GM23338 (cell line): ENCODE measurements at regions not wholly inside any gene's neighbourhood (a gene's known extent, or its start where the extent isn't known, plus 50 kb on each side); places are given as distances from the start of the nearest gene placed in this dataset.

Source experiments
- ATAC-seq: fragments of 200-7000 bp; cut with Tn5 transposase; 3 replicates; pipeline ENCODE4 v1.9.1; 2020
- DNase-seq: peaks from one replicate; pipeline ENCODE4 v3.0.0-alpha.2; 2015; ENCODE audit warnings: low spot score
- H2AFZ ChIP-seq: fragments of 200-600 bp; sonication (generic); 2 replicates; pipeline ENCODE4 v1.8.0; 2016; ENCODE audit warnings: antibody characterized with exemption, mild to moderate bottlenecking, moderate library complexity
- H3F3A ChIP-seq: fragments of 200-600 bp; sonication (generic); replicated peaks from 2 replicates; pipeline ENCODE4 v1.8.0; 2017; ENCODE audit warnings: antibody characterized with exemption, mixed run types, low read depth
- H3K27ac ChIP-seq: fragments of 200-600 bp; sonication (generic); 2 replicates; pipeline ENCODE4 v1.6.1; 2016; ENCODE audit warnings: low read depth
- H3K27me3 ChIP-seq: fragments of 200-600 bp; sonication (generic); 2 replicates; pipeline ENCODE4 v1.8.0; 2016; ENCODE audit warnings: mild to moderate bottlenecking, mixed run types, moderate library complexity; ENCODE audit not compliant: insufficient read depth
- H3K36me3 ChIP-seq: fragments of 200-600 bp; sonication (generic); 2 replicates; pipeline ENCODE4 v1.8.0; 2016; ENCODE audit warnings: mild to moderate bottlenecking; ENCODE audit not compliant: insufficient read depth
- H3K4me1 ChIP-seq: fragments of 200-600 bp; sonication (generic); 2 replicates; pipeline ENCODE4 v1.8.0; 2016; ENCODE audit warnings: mild to moderate bottlenecking, moderate library complexity; ENCODE audit not compliant: insufficient read depth
- H3K4me2 ChIP-seq: fragments of 200-600 bp; sonication (generic); 2 replicates; pipeline ENCODE4 v1.7.1; 2017; ENCODE audit warnings: mixed run types
- H3K4me3 ChIP-seq: fragments of 200-600 bp; sonication (generic); 2 replicates; pipeline ENCODE4 v1.6.1; 2016; ENCODE audit warnings: mixed run types
- H3K79me2 ChIP-seq: fragments of 200-600 bp; sonication (generic); replicated peaks from 2 replicates; pipeline ENCODE4 v1.8.0; 2017; ENCODE audit warnings: mild to moderate bottlenecking; ENCODE audit not compliant: insufficient read depth
- H3K9me2 ChIP-seq: fragments of 200-600 bp; sonication (generic); 2 replicates; pipeline ENCODE4 v1.8.0; 2017; ENCODE audit not compliant: insufficient read depth
- H4K20me1 ChIP-seq: fragments of 200-600 bp; sonication (generic); replicated peaks from 2 replicates; pipeline ENCODE4 v1.8.0; 2017; ENCODE audit warnings: mild to moderate bottlenecking; ENCODE audit not compliant: insufficient read depth
- H3K27ac Mint-ChIP-seq: 2 replicates; pipeline ENCODE4 v1.8.0; 2020; ENCODE audit warnings: inconsistent platforms, mild to moderate bottlenecking, moderate library complexity, mixed read lengths
- H3K27me3 Mint-ChIP-seq: 3 replicates; pipeline ENCODE4 v1.8.0; 2022; ENCODE audit warnings: low read depth, mild to moderate bottlenecking, moderate library complexity, mixed read lengths, inconsistent platforms; ENCODE audit not compliant: insufficient read depth, poor library complexity
- H3K36me3 Mint-ChIP-seq: 3 replicates; pipeline ENCODE4 v1.8.0; 2021; ENCODE audit warnings: low read depth, mild to moderate bottlenecking, inconsistent platforms, moderate library complexity, mixed read lengths
- H3K4me1 Mint-ChIP-seq: 3 replicates; pipeline ENCODE4 v1.8.0; 2020; ENCODE audit warnings: mild to moderate bottlenecking, inconsistent platforms, mixed read lengths
- H3K4me3 Mint-ChIP-seq: 3 replicates; pipeline ENCODE4 v1.8.0; 2021; ENCODE audit warnings: moderate library complexity, mild to moderate bottlenecking, inconsistent platforms, mixed read lengths
- H3K9me3 Mint-ChIP-seq: 3 replicates; pipeline ENCODE4 v1.8.0; 2020; ENCODE audit warnings: moderate library complexity, mild to moderate bottlenecking, inconsistent platforms, mixed read lengths
- CREB1 ChIP-seq: fragments of 250-450 bp; sonication (Bioruptor Pico); IDR thresholded peaks from 2 replicates; pipeline ENCODE4 v1.5.0; 2020; ENCODE audit warnings: low read depth, mild to moderate bottlenecking, moderate library complexity
- EZH2 ChIP-seq: fragments of 200-600 bp; sonication (generic); IDR thresholded peaks from one replicate; pipeline ENCODE4 v1.8.0; 2017; ENCODE audit warnings: antibody characterized with exemption, mild to moderate bottlenecking, low read depth; ENCODE audit not compliant: unreplicated experiment
- EZH2phosphoT487 ChIP-seq: fragments of 200-600 bp; sonication (generic); IDR thresholded peaks from one replicate; pipeline ENCODE4 v1.8.1; 2018; ENCODE audit warnings: antibody characterized with exemption; ENCODE audit not compliant: unreplicated experiment
- JUNB ChIP-seq: IDR thresholded peaks from one replicate; pipeline ENCODE4 v1.6.1; 2016; ENCODE audit warnings: antibody characterized with exemption; ENCODE audit not compliant: unreplicated experiment
- NANOG ChIP-seq: IDR thresholded peaks from 2 replicates; pipeline ENCODE4 v1.6.1; 2016; ENCODE audit warnings: antibody characterized with exemption, borderline replicate concordance
- POLR2AphosphoS5 ChIP-seq: IDR thresholded peaks from 2 replicates; pipeline ENCODE4 v1.6.1; 2016; ENCODE audit warnings: antibody characterized with exemption, low read depth
- REST ChIP-seq: IDR thresholded peaks from one replicate; pipeline ENCODE4 v1.6.1; 2018; ENCODE audit warnings: antibody characterized with exemption; ENCODE audit not compliant: unreplicated experiment
- ZNF114 ChIP-seq: fragments of 250-450 bp; sonication (Bioruptor Pico); IDR thresholded peaks from 2 replicates; pipeline ENCODE4 v1.5.0; 2020; ENCODE audit warnings: mild to moderate bottlenecking, moderate library complexity
- ZNF331 ChIP-seq: fragments of 250-450 bp; sonication (Bioruptor Pico); IDR thresholded peaks from 2 replicates; pipeline ENCODE4 v1.5.0; 2020; ENCODE audit warnings: low read depth, mild to moderate bottlenecking, moderate library complexity
- TF ChIP-seq, protein P1 (sequence below): IDR thresholded peaks from 2 replicates; pipeline ENCODE4 v1.6.1; 2016; ENCODE audit warnings: antibody characterized with exemption
- TF ChIP-seq, protein P2 (sequence below), 2 experiments: fragments of 200-600 bp in 1 of 2; sonication (generic) in 1 of 2; conservative IDR thresholded peaks; 2 replicates each; pipeline versions ENCODE4 v1.5.1 to v1.6.1; 2016 to 2017; ENCODE audit warnings: antibody characterized with exemption in 2 of 2, low read depth in 2 of 2, mild to moderate bottlenecking in 2 of 2, moderate library complexity in 1 of 2

- no peak for TF ChIP-seq NANOG
- Mint-ChIP-seq H3K9me3 (no peaks in the 10 kb centered on the region; the same call in 2 of the 3 replicates), H3K4me1 (peaks cover 10% of the 10 kb centered on the region), H3K4me3 (no peak overlapping the region), H3K27me3 (peaks cover 7% of the 10 kb centered on the region), H3K36me3 (no peaks in the 10 kb centered on the region), H3K27ac (no peak overlapping the region)
- Histone ChIP-seq H2AFZ (no peak overlapping the region), H3K36me3 (no peaks in the 10 kb centered on the region), H3K9me2 (0 out of 2 replicates have a peak, but pooled peaks cover 10% of the 10 kb centered on the region), H3K27ac (no peak overlapping the region), H3K4me1 (no peaks in the 10 kb centered on the region), H3F3A (no peaks in the 10 kb centered on the region), H3K27me3 (no peaks in the 10 kb centered on the region), H3K4me3 (no peak overlapping the region), H3K4me2 (no peak overlapping the region), H4K20me1 (no peaks in the 10 kb centered on the region), H3K79me2 (no peaks in the 10 kb centered on the region)
- ATAC-seq (peak; percentile 84), DNase-seq (peak; percentile 43)
Measured at GRCh38 chr22:27391092-27391770, 410.3 kb downstream of the MN1 start.

DNA sequence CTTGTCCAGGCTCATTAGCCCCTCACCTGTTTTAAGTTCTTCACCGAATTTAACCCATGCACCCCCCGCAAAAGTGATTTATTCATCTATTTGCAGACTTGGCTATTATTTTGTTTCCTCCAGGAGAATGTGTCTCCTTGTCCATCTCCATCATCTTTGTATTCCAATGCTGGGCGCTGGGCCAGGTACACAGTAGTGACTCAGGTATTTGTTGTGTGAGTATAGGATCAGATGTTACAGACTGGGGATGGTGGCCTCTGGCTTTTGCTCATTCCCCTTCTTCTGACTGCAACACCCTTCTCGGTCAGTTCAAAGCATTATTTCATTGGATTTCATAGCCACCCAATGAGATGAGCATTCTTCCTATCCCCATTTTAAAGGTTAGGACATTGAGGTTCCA, 408.2 kb downstream of the MN1 start:
- H2AFZ ChIP-seq = no peak overlapping the region
- ATAC-seq (no peak), DNase-seq (no peak)
- TF ChIP-seq, protein P1, sequence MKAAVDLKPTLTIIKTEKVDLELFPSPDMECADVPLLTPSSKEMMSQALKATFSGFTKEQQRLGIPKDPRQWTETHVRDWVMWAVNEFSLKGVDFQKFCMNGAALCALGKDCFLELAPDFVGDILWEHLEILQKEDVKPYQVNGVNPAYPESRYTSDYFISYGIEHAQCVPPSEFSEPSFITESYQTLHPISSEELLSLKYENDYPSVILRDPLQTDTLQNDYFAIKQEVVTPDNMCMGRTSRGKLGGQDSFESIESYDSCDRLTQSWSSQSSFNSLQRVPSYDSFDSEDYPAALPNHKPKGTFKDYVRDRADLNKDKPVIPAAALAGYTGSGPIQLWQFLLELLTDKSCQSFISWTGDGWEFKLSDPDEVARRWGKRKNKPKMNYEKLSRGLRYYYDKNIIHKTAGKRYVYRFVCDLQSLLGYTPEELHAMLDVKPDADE = no peak
- TF ChIP-seq EZH2 (no peak), JUNB (no peak), ZNF114 (CRISPR knock-in tag) (no peak)
- TF ChIP-seq, protein P2, sequence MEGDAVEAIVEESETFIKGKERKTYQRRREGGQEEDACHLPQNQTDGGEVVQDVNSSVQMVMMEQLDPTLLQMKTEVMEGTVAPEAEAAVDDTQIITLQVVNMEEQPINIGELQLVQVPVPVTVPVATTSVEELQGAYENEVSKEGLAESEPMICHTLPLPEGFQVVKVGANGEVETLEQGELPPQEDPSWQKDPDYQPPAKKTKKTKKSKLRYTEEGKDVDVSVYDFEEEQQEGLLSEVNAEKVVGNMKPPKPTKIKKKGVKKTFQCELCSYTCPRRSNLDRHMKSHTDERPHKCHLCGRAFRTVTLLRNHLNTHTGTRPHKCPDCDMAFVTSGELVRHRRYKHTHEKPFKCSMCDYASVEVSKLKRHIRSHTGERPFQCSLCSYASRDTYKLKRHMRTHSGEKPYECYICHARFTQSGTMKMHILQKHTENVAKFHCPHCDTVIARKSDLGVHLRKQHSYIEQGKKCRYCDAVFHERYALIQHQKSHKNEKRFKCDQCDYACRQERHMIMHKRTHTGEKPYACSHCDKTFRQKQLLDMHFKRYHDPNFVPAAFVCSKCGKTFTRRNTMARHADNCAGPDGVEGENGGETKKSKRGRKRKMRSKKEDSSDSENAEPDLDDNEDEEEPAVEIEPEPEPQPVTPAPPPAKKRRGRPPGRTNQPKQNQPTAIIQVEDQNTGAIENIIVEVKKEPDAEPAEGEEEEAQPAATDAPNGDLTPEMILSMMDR (conservative IDR thresholded peaks at IDR 0.05; ENCODE audit: low read depth in 2 of 2) = no peak
- no peaks in the 10 kb centered on the region for H3K27me3 ChIP-seq
- Mint-ChIP-seq H3K27ac (no peak overlapping the region), H3K4me1 (peaks cover 4% of the 10 kb centered on the region), H3K4me3 (no peak overlapping the region), H3K9me3 (no peaks in the 10 kb centered on the region; the same call in 2 of the 3 replicates), H3K36me3 (no peaks in the 10 kb centered on the region), H3K27me3 (peaks cover 7% of the 10 kb centered on the region)
- no peaks in the 10 kb centered on the region for H4K20me1 ChIP-seq
- H3K27ac ChIP-seq = no peak overlapping the region
- no peak overlapping the region for H3K4me2 ChIP-seq
- no peaks in the 10 kb centered on the region for H3K4me1 ChIP-seq
- no peaks in the 10 kb centered on the region for H3K79me2 ChIP-seq
- no peaks in the 10 kb centered on the region for H3K36me3 ChIP-seq
- H3K4me3 ChIP-seq = no peak overlapping the region
- no peaks in the 10 kb centered on the region for H3F3A ChIP-seq
- 0 out of 2 replicates have a peak, but pooled peaks cover 10% of the 10 kb centered on the region for H3K9me2 ChIP-seq

DNA sequence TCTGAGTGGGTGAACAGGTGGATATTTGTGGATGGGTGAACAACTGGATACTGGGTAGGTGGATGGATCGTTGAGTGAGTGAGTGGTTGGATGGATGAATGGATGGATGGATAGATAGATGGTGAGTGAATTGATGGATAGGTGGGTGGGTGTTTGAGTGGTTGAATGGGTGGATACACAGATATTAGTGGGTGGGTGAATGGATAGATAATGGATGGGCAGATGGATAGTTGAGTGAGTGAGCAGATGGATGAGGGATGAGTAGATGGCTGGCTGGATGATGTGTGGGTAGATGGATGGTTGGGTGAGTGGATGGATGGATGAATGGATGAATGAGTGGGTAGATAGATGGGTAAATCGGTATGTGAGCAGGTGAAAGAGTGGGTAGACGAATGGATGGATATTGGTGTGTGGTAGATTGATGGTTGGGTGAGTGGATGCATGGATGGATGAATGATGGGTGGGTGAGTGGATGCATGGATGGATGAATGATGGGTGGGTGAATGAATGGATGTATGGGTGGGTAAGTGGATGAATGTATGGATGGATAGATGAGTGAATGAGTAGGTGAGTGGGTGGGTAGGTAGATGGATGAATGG, 406.7 kb downstream of the MN1 start:
- no peak overlapping the region for H3K27ac Mint-ChIP-seq
- no peak for DNase-seq
- TF ChIP-seq EZH2phosphoT487 (no peak), POLR2AphosphoS5 (no peak), CREB1 (no peak), JUNB (no peak), ZNF114 (CRISPR knock-in tag) (no peak), ZNF331 (CRISPR knock-in tag) (no peak), REST (no peak), EZH2 (no peak)
- TF ChIP-seq, protein P1 = no peak

More for the DNA sequence above, 406.7 kb downstream of the MN1 start:
- Histone ChIP-seq H3K27ac (no peak overlapping the region), H3K4me1 (no peaks in the 10 kb centered on the region), H3F3A (no peaks in the 10 kb centered on the region), H3K9me2 (0 out of 2 replicates have a peak, but pooled peaks cover 10% of the 10 kb centered on the region), H4K20me1 (no peaks in the 10 kb centered on the region), H3K27me3 (no peaks in the 10 kb centered on the region), H3K79me2 (no peaks in the 10 kb centered on the region), H3K4me2 (no peak overlapping the region), H2AFZ (no peak overlapping the region), H3K36me3 (no peaks in the 10 kb centered on the region), H3K4me3 (no peak overlapping the region)
- ATAC-seq = no peak
- no peaks in the 10 kb centered on the region; the same call in 2 of the 3 replicates for H3K9me3 Mint-ChIP-seq
- no peaks in the 10 kb centered on the region for H3K36me3 Mint-ChIP-seq
- peaks cover 5% of the 10 kb centered on the region for H3K27me3 Mint-ChIP-seq
- H3K4me1 Mint-ChIP-seq = peaks cover 4% of the 10 kb centered on the region
- no peak overlapping the region for H3K4me3 Mint-ChIP-seq
